Coronary artery (tissue), 2 donors: ENCODE measurements at regions not wholly inside any gene's neighbourhood (a gene's known extent, or its start where the extent isn't known, plus 50 kb on each side); places are given as distances from the start of the nearest gene placed in this dataset.
"Not testable (repeated sequence)": the region's sequence is repeated elsewhere in the genome, so short reads cannot be mapped to it uniquely, and the experiment has no call there.

ENCODE experiments used
- DNase-seq: peaks from one replicate; pipeline ENCODE4 v3.0.0-alpha.2; 2017; ENCODE audit warnings: low spot score
- H3K27ac ChIP-seq, 2 donors: fragments of 200-600 bp; sonication (generic); one replicate each; pipeline ENCODE4 v1.5.1; 2016 to 2019
- H3K4me3 ChIP-seq: fragments of 200-600 bp; sonication (generic); 2 replicates; pipeline ENCODE4 v1.5.1; 2016; ENCODE audit warnings: mild to moderate bottlenecking, moderate library complexity
- TF ChIP-seq, protein P1 (sequence below): fragments of 200-600 bp; sonication (generic); IDR thresholded peaks from one replicate; pipeline ENCODE4 v1.5.1; 2019; ENCODE audit warnings: antibody characterized with exemption

DNA sequence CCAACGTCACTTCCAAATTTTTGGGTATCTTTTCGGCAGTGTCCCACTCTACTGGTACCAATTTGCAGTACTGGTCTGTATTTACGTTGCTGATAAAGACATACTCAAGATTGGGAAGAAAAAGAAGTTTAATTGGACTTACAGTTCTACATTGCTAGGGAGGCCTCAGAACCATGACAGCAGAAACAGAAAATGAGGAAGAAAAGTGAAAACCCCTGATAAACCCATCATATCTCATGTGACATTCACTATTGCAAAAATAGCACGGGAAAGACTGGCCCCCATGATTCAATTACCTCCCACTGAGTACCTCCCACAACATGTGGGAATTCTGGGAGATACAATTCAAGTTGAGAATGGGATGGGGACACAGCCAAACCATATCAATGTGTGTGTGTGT is 364.0 kb upstream of the KCND2 start:
- TF ChIP-seq, protein P1, sequence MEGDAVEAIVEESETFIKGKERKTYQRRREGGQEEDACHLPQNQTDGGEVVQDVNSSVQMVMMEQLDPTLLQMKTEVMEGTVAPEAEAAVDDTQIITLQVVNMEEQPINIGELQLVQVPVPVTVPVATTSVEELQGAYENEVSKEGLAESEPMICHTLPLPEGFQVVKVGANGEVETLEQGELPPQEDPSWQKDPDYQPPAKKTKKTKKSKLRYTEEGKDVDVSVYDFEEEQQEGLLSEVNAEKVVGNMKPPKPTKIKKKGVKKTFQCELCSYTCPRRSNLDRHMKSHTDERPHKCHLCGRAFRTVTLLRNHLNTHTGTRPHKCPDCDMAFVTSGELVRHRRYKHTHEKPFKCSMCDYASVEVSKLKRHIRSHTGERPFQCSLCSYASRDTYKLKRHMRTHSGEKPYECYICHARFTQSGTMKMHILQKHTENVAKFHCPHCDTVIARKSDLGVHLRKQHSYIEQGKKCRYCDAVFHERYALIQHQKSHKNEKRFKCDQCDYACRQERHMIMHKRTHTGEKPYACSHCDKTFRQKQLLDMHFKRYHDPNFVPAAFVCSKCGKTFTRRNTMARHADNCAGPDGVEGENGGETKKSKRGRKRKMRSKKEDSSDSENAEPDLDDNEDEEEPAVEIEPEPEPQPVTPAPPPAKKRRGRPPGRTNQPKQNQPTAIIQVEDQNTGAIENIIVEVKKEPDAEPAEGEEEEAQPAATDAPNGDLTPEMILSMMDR = no peak
- Histone ChIP-seq H3K27ac (no peak overlapping the region), H3K4me3 (no peak overlapping the region)
- DNase-seq = no peak

- H3K27ac ChIP-seq, DNase-seq, H3K4me3 ChIP-seq: not testable (repeated sequence)
These were observed 358.9 kb upstream of the KCND2 start for GRCh38 chr7:119914119-119914518.

- TF ChIP-seq, protein P1 = no peak
- H3K4me3 ChIP-seq = no peak overlapping the region
These were observed 356.5 kb upstream of the KCND2 start for GRCh38 chr7:119916501-119916900.

DNA sequence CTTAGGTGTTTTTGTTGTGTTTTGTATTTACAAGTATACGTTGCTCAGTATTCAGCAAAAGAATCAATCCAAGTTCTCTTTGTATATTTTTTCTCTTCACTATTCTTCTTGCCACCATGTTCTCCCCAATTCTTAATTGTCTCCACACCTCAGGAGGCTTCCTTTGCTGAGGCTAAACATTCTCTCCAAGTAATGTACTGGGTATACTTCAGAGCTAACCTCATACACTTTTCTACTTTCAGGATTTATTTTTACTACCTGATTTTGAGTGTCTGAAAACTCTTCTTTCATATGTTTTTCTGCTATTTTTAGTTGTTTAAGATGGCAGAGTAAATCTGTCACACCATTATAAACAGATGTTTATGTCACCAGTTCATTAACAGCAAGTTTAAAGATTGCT is 354.8 kb upstream of the KCND2 start:
- TF ChIP-seq, protein P1 = no peak
- Histone ChIP-seq H3K27ac (no peak overlapping the region), H3K4me3 (no peak overlapping the region)
- DNase-seq = no peak

More at GRCh38 chr7:119916501-119916900, 356.5 kb upstream of the KCND2 start:
- H3K27ac ChIP-seq = no peak overlapping the region
- no peak for DNase-seq

- Histone ChIP-seq H3K4me3 (no peak overlapping the region), H3K27ac (no peak overlapping the region)
- DNase-seq = no peak
- TF ChIP-seq, protein P1 = no peak
These were observed 353.0 kb upstream of the KCND2 start for GRCh38 chr7:119919986-119920385.

GRCh38 chr7:119925581-119926289 is 347.2 kb upstream of the KCND2 start:
- no peak overlapping the region for H3K4me3 ChIP-seq
- no peak for DNase-seq
- no peak overlapping the region for H3K27ac ChIP-seq
- TF ChIP-seq, protein P1 = no peak

DNA sequence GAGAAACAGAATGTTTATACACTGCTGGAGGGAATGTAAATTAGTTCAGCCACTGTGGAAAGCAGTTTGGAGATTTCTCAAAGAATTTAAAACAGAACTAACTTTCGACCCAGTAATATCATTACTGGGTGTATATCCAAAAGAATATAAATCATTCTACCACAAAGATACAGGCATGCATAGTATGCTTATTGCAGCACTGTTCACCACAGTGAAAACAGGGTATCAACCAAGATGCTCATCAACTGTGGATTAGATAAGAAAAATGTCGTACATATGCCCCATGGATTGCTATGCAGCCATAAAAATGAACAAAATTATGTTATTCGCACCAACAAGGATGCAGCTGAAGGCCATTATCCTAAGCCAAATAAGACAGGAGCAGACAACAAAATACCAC is 343.1 kb upstream of the KCND2 start:
- Histone ChIP-seq H3K27ac (no peak overlapping the region), H3K4me3 (no peak overlapping the region)
- TF ChIP-seq, protein P1 = no peak
- no peak for DNase-seq
